Thymus (tissue), 11 donors: ENCODE measurements at regions not wholly inside any gene's neighbourhood (a gene's known extent, or its start where the extent isn't known, plus 50 kb on each side); places are given as distances from the start of the nearest gene placed in this dataset.

Experiments used
- DNase-seq, 9 donors: peaks; one replicate each; pipeline ENCODE4 v3.0.0-alpha.2; 2013; ENCODE audit warnings: low spot score in 9 of 9, low read depth in 6 of 9, missing footprints in 1 of 9
- H3K27ac ChIP-seq, 2 donors: one replicate each; pipeline ENCODE4 v1.5.1; 2013; ENCODE audit warnings: control low read depth in 1 of 2, low read depth in 1 of 2, low read length in 1 of 2, mild to moderate bottlenecking in 1 of 2, moderate library complexity in 1 of 2
- H3K27me3 ChIP-seq, 2 donors: one replicate each; pipeline ENCODE4 v1.5.1; 2013; ENCODE audit warnings: low read length in 1 of 2; ENCODE audit not compliant: control insufficient read depth in 2 of 2, insufficient read depth in 1 of 2
- H3K36me3 ChIP-seq, 2 donors: one replicate each; pipeline ENCODE4 v1.5.1; 2013; ENCODE audit warnings: low read length in 1 of 2, mild to moderate bottlenecking in 1 of 2, moderate library complexity in 1 of 2; ENCODE audit not compliant: control insufficient read depth in 2 of 2, insufficient read depth in 2 of 2
- H3K4me1 ChIP-seq, 2 donors: one replicate each; pipeline ENCODE4 v1.5.1; 2013; ENCODE audit warnings: low read length in 2 of 2; ENCODE audit not compliant: control insufficient read depth in 2 of 2, insufficient read depth in 2 of 2
- H3K4me3 ChIP-seq, 2 donors: one replicate each; pipeline ENCODE4 v1.5.1; 2013; ENCODE audit warnings: low read length in 2 of 2, control low read depth in 1 of 2, mild to moderate bottlenecking in 1 of 2
- H3K9me3 ChIP-seq, 2 donors: one replicate each; pipeline ENCODE4 v1.5.1; 2013; ENCODE audit warnings: low read length in 1 of 2, mild to moderate bottlenecking in 1 of 2; ENCODE audit not compliant: control insufficient read depth in 2 of 2, insufficient read depth in 1 of 2
- WGBS: extraction: QIAGEN DNeasy Blood & Tissue Kit; methylation state at CpG from one replicate; pipeline ENCODE4 v1.1.7; 2013; 5-methylcytosine and 5-hydroxymethylcytosine counted together
- donor health status: healthy.

DNA sequence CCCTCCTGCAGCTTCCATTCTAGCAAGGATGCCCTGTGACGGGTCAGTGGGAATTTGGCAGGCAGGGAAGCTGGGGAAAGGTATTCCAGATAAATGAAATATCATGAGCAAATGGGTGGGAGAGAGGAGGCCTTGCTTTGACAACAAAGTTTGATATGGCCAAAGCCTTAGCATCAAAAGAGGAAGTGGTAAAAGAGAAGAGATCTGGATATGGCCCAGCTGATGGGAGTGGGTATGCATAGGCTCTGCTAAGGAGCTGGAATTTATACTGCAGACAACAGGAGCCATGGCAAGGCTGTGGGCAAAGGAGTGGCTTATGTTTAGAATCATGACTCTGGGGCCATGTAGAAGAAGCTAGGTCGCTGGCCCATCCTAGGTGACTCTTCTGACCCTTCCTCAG is 89.2 kb downstream of the PJA1 start:
- H3K9me3 ChIP-seq = no peaks in the 10 kb centered on the region
- peaks cover 0 to 23% of the 10 kb centered on the region in 2 donors for H3K4me1 ChIP-seq
- no peaks in the 10 kb centered on the region for H3K36me3 ChIP-seq
- H3K27me3 ChIP-seq = no peaks in the 10 kb centered on the region
- WGBS = 91% methylated on average over 2 of the region's 2 CpGs
- H3K27ac ChIP-seq = no peak overlapping the region
- DNase-seq = no peak
- no peak overlapping the region for H3K4me3 ChIP-seq

GRCh38 chrX:69074726-69075125 is 90.5 kb downstream of the PJA1 start:
- H3K4me1 ChIP-seq = peaks cover 0 to 19% of the 10 kb centered on the region in 2 donors
- no peaks in the 10 kb centered on the region for H3K36me3 ChIP-seq
- DNase-seq = no peak
- H3K9me3 ChIP-seq = no peaks in the 10 kb centered on the region
- H3K27me3 ChIP-seq = no peaks in the 10 kb centered on the region
- no peak overlapping the region for H3K4me3 ChIP-seq
- WGBS = 99% methylated on average over 3 of the region's 3 CpGs
- H3K27ac ChIP-seq = no peak overlapping the region

DNA sequence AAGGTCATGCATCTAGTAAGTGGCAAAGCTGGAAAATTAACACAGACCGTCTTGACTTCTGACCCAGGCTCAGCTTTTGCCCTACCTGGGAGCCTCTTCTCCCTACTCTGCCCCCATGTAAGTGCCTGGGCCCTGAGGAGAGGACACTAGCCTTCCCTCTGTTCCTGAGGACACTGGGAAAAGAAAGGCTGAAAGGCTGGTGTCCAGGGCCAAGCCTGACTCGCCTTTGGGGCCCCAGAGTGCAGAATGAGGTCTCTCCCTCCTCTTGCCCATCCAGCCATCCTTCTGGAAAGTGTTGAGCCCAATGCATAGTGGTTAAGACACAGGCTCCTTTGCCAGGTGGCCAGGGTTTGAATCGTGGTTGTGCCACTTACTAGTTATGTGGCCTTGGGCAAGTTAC is 91.5 kb downstream of the PJA1 start:
- WGBS = 94% methylated on average over 3 of the region's 3 CpGs
- Histone ChIP-seq H3K36me3 (no peaks in the 10 kb centered on the region), H3K4me1 (peaks cover 0 to 18% of the 10 kb centered on the region in 2 donors), H3K4me3 (no peak overlapping the region), H3K9me3 (no peaks in the 10 kb centered on the region), H3K27me3 (no peaks in the 10 kb centered on the region), H3K27ac (no peak overlapping the region)
- no peak for DNase-seq

DNA sequence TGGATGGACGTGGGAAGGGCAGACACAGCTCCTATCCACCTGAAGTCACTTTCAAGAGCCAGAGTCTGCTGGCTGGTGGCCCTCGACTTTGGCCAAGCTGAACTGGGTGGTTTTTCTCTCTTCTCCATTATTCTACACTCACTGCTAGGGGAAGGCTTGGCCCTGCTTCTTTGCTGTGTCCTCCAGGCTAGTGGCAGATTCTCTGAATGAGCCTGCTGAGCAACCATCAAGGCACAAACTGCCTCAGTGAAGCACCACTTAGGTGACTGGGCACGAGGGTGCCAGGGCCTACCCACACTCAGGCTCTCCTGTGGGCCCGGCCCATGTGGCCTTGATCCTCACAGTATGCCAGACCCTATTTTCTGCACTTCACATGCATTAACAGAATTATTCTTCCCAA is 92.0 kb downstream of the PJA1 start:
- no peak overlapping the region for H3K4me3 ChIP-seq
- no peak overlapping the region for H3K27ac ChIP-seq
- H3K9me3 ChIP-seq = no peaks in the 10 kb centered on the region
- H3K27me3 ChIP-seq = no peaks in the 10 kb centered on the region
- 93% methylated on average over 4 of the region's 4 CpGs for WGBS
- DNase-seq = no peak
- peaks cover 0 to 14% of the 10 kb centered on the region in 2 donors for H3K4me1 ChIP-seq
- H3K36me3 ChIP-seq = no peaks in the 10 kb centered on the region

- Histone ChIP-seq H3K36me3 (no peaks in the 10 kb centered on the region), H3K27ac (no peak overlapping the region), H3K4me3 (no peak overlapping the region), H3K4me1 (peaks cover 0 to 8% of the 10 kb centered on the region in 2 donors), H3K9me3 (no peaks in the 10 kb centered on the region), H3K27me3 (no peaks in the 10 kb centered on the region)
- DNase-seq = no peak
- 78% methylated on average over 6 of the region's 6 CpGs for WGBS
Measured at GRCh38 chrX:69072486-69073006, 92.7 kb downstream of the PJA1 start.

- Histone ChIP-seq H3K9me3 (peaks cover 0 to 1% of the 10 kb centered on the region in 2 donors), H3K4me1 (no peaks in the 10 kb centered on the region), H3K4me3 (no peak overlapping the region), H3K36me3 (no peaks in the 10 kb centered on the region), H3K27ac (no peak overlapping the region), H3K27me3 (no peaks in the 10 kb centered on the region)
- WGBS = 95% methylated on average over 12 of the region's 12 CpGs
- DNase-seq = no peak
Measured at GRCh38 chrX:69070949-69071650, 94.2 kb downstream of the PJA1 start.

DNA sequence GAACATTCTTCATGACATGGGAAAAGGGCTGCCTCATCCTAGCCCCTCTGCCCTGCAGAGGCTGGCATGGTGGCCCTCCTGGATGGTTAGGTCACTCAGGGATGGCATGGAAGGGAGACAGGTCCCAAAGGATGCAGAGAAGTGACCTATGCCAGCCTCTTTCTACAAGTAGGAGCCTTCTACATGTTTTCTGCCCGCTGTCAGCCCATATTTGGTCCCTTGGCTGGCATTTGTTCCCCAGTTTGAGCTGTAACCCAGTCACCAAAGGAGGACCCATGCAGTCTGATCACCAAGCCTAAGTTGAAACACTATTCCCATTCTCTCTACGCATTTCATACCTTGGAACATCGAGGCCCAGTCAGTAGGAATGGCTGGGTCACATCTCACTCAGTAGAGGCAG is 95.4 kb downstream of the PJA1 start:
- WGBS = 95% methylated on average over 3 of the region's 3 CpGs
- no peak for DNase-seq
- no peaks in the 10 kb centered on the region for H3K27me3 ChIP-seq
- no peak overlapping the region for H3K4me3 ChIP-seq
- peaks cover 0 to 3% of the 10 kb centered on the region in 2 donors for H3K9me3 ChIP-seq
- H3K36me3 ChIP-seq = no peaks in the 10 kb centered on the region
- H3K4me1 ChIP-seq = peaks cover 0 to 5% of the 10 kb centered on the region in 2 donors
- H3K27ac ChIP-seq = no peak overlapping the region

- Histone ChIP-seq H3K27me3 (no peaks in the 10 kb centered on the region), H3K4me3 (no peak overlapping the region), H3K36me3 (no peaks in the 10 kb centered on the region), H3K27ac (no peak overlapping the region), H3K9me3 (peaks cover 0 to 3% of the 10 kb centered on the region in 2 donors), H3K4me1 (peaks cover 0 to 5% of the 10 kb centered on the region in 2 donors)
- no peak for DNase-seq
- 95% methylated on average over 4 of the region's 4 CpGs for WGBS
Measured at GRCh38 chrX:69069086-69069445, 96.2 kb downstream of the PJA1 start.

DNA sequence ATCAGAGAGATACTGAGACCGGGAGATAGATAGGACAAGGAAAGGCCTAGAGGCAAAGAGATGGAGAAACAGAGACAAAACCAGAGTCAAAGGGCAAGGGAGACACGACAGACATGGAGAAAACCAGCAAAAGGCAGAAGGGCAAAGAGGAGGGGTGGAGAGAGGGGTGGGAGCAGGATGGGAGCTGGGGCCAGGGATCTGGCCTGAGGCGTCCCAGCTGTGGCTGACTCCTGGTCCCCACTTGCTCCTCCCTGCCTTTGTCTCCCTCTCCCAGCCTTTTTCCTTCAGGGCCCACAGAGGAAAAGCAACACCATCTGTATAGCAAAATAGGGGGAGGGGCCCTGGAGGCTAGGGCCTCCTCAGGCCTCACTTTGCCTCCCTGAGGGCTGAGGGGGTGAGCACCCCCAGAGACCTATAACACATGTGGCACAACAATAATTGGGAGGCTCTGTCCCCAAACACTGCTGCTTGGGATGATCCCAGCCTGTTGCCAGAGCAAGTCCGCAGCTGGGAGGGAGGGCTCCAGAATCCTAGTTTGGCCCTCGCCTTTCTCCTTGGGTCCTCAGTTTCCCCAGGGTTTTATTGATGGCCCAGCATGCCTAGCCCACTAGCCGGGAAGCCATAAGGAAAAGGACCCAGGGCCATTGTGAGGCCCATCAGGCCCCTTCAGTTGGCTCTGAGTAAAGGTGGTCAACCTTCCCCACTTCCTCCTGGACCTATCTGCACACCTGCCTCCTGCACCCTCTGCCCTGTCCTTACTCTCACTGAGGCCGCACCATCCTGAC is 96.8 kb downstream of the PJA1 start:
- Histone ChIP-seq H3K4me3 (no peak overlapping the region), H3K4me1 (peaks cover 0 to 9% of the 10 kb centered on the region in 2 donors), H3K36me3 (no peaks in the 10 kb centered on the region), H3K27ac (no peak overlapping the region), H3K27me3 (no peaks in the 10 kb centered on the region), H3K9me3 (peaks cover 0 to 3% of the 10 kb centered on the region in 2 donors)
- DNase-seq = no peak
- 97% methylated on average over 7 of the region's 7 CpGs for WGBS
